Caco-2 (cell line): ENCODE measurements at regions not wholly inside any gene's neighbourhood (a gene's known extent, or its start where the extent isn't known, plus 50 kb on each side); places are given as distances from the start of the nearest gene placed in this dataset.

Experiments used
- BruUV-seq: library from RNA; stranded (reverse); fragments of 400-500 nt; replicated peaks from 2 replicates; lab custom pipeline; 2021; lab: Mats Ljungman, UMichigan
- CTCF ChIA-PET: fragments of 300-600 bp; sonication (Branson Sonifier 250); formaldehyde crosslinking; loops from one replicate; lab custom pipeline; 2022; ENCODE audit warnings: antibody characterized with exemption; lab: Charles Lee
- POLR2A ChIA-PET: fragments of 300-600 bp; sonication (Branson Sonifier 250); formaldehyde crosslinking; loops from one replicate; lab custom pipeline; 2022; ENCODE audit warnings: antibody characterized with exemption; lab: Charles Lee
- DNase-seq, 2 experiments: peaks; one replicate each; pipeline versions ENCODE4 v3.0.0 to v3.0.0-alpha.2; 2020 to 2022
- H3K27me3 ChIP-seq: replicated peaks from 2 replicates; pipeline ENCODE4 v1.6.0; 2011; ENCODE audit warnings: low read length; ENCODE audit not compliant: control insufficient read depth, insufficient read depth
- H3K36me3 ChIP-seq: 2 replicates; pipeline ENCODE4 v1.5.1; 2011; ENCODE audit warnings: low read length; ENCODE audit not compliant: control insufficient read depth, insufficient read depth
- H3K4me1 ChIP-seq: fragments of 250-450 bp; sonication (Bioruptor Pico); 2 replicates; pipeline ENCODE4 v1.5.1; 2020; ENCODE audit warnings: mild to moderate bottlenecking
- H3K4me3 ChIP-seq: 2 replicates; pipeline ENCODE4 v1.5.1; 2011; ENCODE audit warnings: low read depth, mild to moderate bottlenecking, control low read depth, low read length
- H3K9me3 ChIP-seq: fragments of 250-450 bp; sonication (Bioruptor Pico); 2 replicates; pipeline ENCODE4 v1.5.1; 2020; ENCODE audit warnings: mild to moderate bottlenecking, moderate library complexity
- H3K27ac Mint-ChIP-seq: one replicate; pipeline ENCODE4 v1.8.0; 2022; ENCODE audit warnings: mixed read lengths; ENCODE audit not compliant: unreplicated experiment
- H3K27me3 Mint-ChIP-seq: one replicate; pipeline ENCODE4 v1.8.0; 2022; ENCODE audit warnings: mixed read lengths; ENCODE audit not compliant: insufficient read depth, unreplicated experiment
- H3K36me3 Mint-ChIP-seq: one replicate; pipeline ENCODE4 v1.8.0; 2022; ENCODE audit warnings: mild to moderate bottlenecking, mixed read lengths; ENCODE audit not compliant: insufficient read depth, unreplicated experiment
- H3K4me1 Mint-ChIP-seq: one replicate; pipeline ENCODE4 v1.8.0; 2022; ENCODE audit warnings: low read depth, mixed read lengths; ENCODE audit not compliant: unreplicated experiment
- H3K4me3 Mint-ChIP-seq: one replicate; pipeline ENCODE4 v1.8.0; 2022; ENCODE audit warnings: mild to moderate bottlenecking, moderate library complexity, mixed read lengths; ENCODE audit not compliant: unreplicated experiment
- H3K9me3 Mint-ChIP-seq: one replicate; pipeline ENCODE4 v1.8.0; 2022; ENCODE audit warnings: mixed read lengths; ENCODE audit not compliant: unreplicated experiment
- intact Hi-C: fragments of 100-400 bp; cut with micrococcal nuclease; formaldehyde crosslinking; loops from one replicate; pipeline ENCODE4 v1.10.0; 2022; ENCODE audit not compliant: unreplicated experiment
- TF ChIP-seq, protein P1 (sequence below), 2 experiments: fragments of 200-600 bp in 1 of 2; IDR thresholded peaks; 1 replicate in 1 of 2; 2 replicates in 1 of 2; pipeline versions ENCODE4 v1.5.1 to v1.8.0; 2011 to 2022; ENCODE audit warnings: antibody characterized with exemption in 1 of 2, control low read depth in 1 of 2, inconsistent platforms in 1 of 2, low read depth in 1 of 2, low read length in 1 of 2, mild to moderate bottlenecking in 1 of 2, moderate library complexity in 1 of 2; ENCODE audit not compliant: insufficient read depth in 1 of 2, severe bottlenecking in 1 of 2, unreplicated experiment in 1 of 2

DNA sequence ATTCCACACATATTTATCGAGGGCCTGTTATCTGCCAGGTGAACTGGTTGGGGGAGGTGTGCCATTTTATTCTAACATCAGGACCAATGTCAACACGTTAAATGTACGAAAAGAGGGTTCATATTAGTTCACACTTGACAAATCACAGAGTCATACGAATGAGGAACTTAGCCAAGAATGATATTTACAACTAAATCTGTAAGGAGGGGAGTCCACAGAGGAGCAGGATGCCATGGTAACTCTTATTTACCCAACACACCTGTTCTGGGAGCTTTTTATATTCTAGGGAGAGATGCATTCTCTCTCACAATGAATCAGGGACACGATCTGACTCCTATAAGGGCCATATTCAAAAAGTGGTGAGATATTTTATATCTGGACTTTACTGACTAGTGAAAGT lies 144.1 kb downstream of the CDC42EP3 start:
- no peaks in the 10 kb centered on the region for H3K9me3 Mint-ChIP-seq
- H3K36me3 Mint-ChIP-seq: no peaks in the 10 kb centered on the region
- DNase-seq: no peak
- Histone ChIP-seq H3K27me3 (no peaks in the 10 kb centered on the region), H3K4me1 (no peaks in the 10 kb centered on the region), H3K4me3 (no peak overlapping the region), H3K9me3 (no peaks in the 10 kb centered on the region), H3K36me3 (no peaks in the 10 kb centered on the region)
- no peak overlapping the region for H3K4me3 Mint-ChIP-seq
- intact Hi-C loops: no loop called here
- BruUV-seq: no TSS peak
- H3K4me1 Mint-ChIP-seq: peaks cover 8% of the 10 kb centered on the region
- H3K27me3 Mint-ChIP-seq: no peaks in the 10 kb centered on the region
- H3K27ac Mint-ChIP-seq: no peak overlapping the region
- TF ChIP-seq, protein P1, sequence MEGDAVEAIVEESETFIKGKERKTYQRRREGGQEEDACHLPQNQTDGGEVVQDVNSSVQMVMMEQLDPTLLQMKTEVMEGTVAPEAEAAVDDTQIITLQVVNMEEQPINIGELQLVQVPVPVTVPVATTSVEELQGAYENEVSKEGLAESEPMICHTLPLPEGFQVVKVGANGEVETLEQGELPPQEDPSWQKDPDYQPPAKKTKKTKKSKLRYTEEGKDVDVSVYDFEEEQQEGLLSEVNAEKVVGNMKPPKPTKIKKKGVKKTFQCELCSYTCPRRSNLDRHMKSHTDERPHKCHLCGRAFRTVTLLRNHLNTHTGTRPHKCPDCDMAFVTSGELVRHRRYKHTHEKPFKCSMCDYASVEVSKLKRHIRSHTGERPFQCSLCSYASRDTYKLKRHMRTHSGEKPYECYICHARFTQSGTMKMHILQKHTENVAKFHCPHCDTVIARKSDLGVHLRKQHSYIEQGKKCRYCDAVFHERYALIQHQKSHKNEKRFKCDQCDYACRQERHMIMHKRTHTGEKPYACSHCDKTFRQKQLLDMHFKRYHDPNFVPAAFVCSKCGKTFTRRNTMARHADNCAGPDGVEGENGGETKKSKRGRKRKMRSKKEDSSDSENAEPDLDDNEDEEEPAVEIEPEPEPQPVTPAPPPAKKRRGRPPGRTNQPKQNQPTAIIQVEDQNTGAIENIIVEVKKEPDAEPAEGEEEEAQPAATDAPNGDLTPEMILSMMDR (IDR thresholded peaks at IDR 0.05; ENCODE audit: insufficient read depth in 1 of 2, low read depth in 1 of 2, low read length in 1 of 2, severe bottlenecking in 1 of 2, unreplicated experiment in 1 of 2): no peak
- ChIA-PET CTCF (no interaction called here), POLR2A (no interaction called here)

DNA sequence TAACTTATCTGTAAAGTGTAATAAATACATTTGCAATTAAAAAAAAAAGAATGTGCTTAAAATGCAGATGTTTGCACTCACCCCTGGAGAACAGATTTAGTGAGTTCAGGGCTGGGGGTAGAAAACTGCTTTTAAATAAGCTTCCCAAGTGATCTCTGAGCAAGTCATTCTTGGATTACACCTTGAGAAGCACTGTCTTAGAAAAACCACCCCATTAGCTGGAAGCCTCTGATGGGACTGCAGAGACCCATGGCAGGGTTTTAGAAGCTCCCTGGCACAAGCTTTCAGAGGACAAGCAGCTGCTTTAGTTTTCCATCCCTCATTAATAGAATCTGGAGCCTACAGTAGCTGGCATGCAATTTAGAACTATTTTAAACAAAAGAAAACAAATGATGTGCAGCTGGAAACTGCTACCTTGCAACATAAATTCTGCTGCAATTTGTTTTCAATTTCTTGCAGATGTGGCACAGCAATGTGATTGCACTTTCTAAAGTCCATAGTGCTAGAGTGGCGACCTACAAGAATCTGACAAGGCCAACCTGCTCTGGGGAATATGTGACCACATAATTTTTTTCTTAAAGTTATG lies 141.5 kb downstream of the CDC42EP3 start:
- no peak overlapping the region for H3K4me3 ChIP-seq
- no peaks in the 10 kb centered on the region for H3K4me1 ChIP-seq
- intact Hi-C loops: no loop called here
- ChIA-PET CTCF (no interaction called here), POLR2A (no interaction called here)
- no TSS peak for BruUV-seq
- Mint-ChIP-seq H3K27me3 (no peaks in the 10 kb centered on the region), H3K36me3 (no peaks in the 10 kb centered on the region), H3K4me1 (peaks cover 10% of the 10 kb centered on the region), H3K4me3 (no peak overlapping the region), H3K9me3 (no peaks in the 10 kb centered on the region), H3K27ac (no peak overlapping the region)
- DNase-seq: no peak
- no peaks in the 10 kb centered on the region for H3K27me3 ChIP-seq
- TF ChIP-seq, protein P1 (IDR thresholded peaks at IDR 0.05; ENCODE audit: insufficient read depth in 1 of 2, low read depth in 1 of 2, low read length in 1 of 2, severe bottlenecking in 1 of 2, unreplicated experiment in 1 of 2): no peak
- H3K36me3 ChIP-seq: no peaks in the 10 kb centered on the region
- H3K9me3 ChIP-seq: no peaks in the 10 kb centered on the region

DNA sequence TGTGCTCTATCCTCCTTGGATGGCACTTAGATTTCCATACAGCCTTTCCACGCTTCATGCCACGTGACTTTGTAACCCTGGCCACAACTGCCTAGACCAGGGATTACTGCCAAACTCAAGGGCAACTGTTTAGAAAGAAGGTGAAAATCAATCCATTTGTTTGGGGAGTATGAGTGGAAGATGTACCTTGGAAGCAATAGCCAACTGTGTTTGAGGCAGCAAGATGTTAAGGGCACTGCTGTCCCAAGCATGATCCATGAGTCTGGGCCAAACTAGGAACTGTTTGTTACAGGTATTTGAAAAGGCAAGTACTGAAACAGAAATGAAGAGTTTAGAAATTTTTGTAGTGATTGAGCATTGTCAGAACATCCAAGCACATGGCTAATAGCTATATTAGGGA lies 138.9 kb downstream of the CDC42EP3 start:
- intact Hi-C loops: no loop called here
- ChIA-PET POLR2A (no interaction called here), CTCF (no interaction called here)
- H3K27me3 ChIP-seq: no peaks in the 10 kb centered on the region
- H3K9me3 ChIP-seq: no peaks in the 10 kb centered on the region
- peaks cover 10% of the 10 kb centered on the region for H3K4me1 Mint-ChIP-seq
- BruUV-seq: no TSS peak
- TF ChIP-seq, protein P1 (IDR thresholded peaks at IDR 0.05; ENCODE audit: insufficient read depth in 1 of 2, low read depth in 1 of 2, low read length in 1 of 2, severe bottlenecking in 1 of 2, unreplicated experiment in 1 of 2): no peak
- H3K4me1 ChIP-seq: no peaks in the 10 kb centered on the region
- H3K36me3 Mint-ChIP-seq: no peaks in the 10 kb centered on the region
- H3K27me3 Mint-ChIP-seq: no peaks in the 10 kb centered on the region
- no peaks in the 10 kb centered on the region for H3K9me3 Mint-ChIP-seq
- no peak overlapping the region for H3K4me3 Mint-ChIP-seq
- H3K27ac Mint-ChIP-seq: no peak overlapping the region
- no peak overlapping the region for H3K4me3 ChIP-seq
- H3K36me3 ChIP-seq: no peaks in the 10 kb centered on the region
- DNase-seq: no peak
